Thyroid gland (tissue), 4 donors: ENCODE measurements at regions not wholly inside any gene's neighbourhood (a gene's known extent, or its start where the extent isn't known, plus 50 kb on each side); places are given as distances from the start of the nearest gene placed in this dataset.
"Not testable (repeated sequence)": the region's sequence is repeated elsewhere in the genome, so short reads cannot be mapped to it uniquely, and the experiment has no call there.

Source experiments
- DNase-seq, 2 donors: peaks; one replicate each; pipeline ENCODE4 v3.0.0-alpha.2; 2019
- H3K27ac ChIP-seq, 3 donors: fragments of 200-600 bp; sonication (generic); 1 replicate in 2 of 3; 2 replicates in 1 of 3; pipeline ENCODE4 v1.5.1; 2016 to 2019; ENCODE audit warnings: mild to moderate bottlenecking in 1 of 3, moderate library complexity in 1 of 3
- H3K27me3 ChIP-seq: fragments of 200-600 bp; sonication (generic); one replicate; pipeline ENCODE4 v1.5.1; 2019
- H3K36me3 ChIP-seq, 2 donors: fragments of 200-600 bp; sonication (generic); one replicate each; pipeline ENCODE4 v1.5.1; 2016 to 2019
- H3K4me1 ChIP-seq, 2 donors: fragments of 200-600 bp; sonication (generic); one replicate each; pipeline ENCODE4 v1.5.1; 2017 to 2019
- H3K4me3 ChIP-seq, 3 donors: fragments of 200-600 bp; sonication (generic); replicated peaks in 1 of 3; 1 replicate in 2 of 3; 2 replicates in 1 of 3; pipeline ENCODE4 v1.5.1; 2016; ENCODE audit warnings: mild to moderate bottlenecking in 1 of 3
- H3K9me3 ChIP-seq: fragments of 200-600 bp; sonication (generic); one replicate; pipeline ENCODE4 v1.5.1; 2017
- POLR2A ChIP-seq, 2 donors: fragments of 450-650 bp; IDR thresholded peaks; one replicate each; pipeline ENCODE4 v1.6.1; 2017; ENCODE audit warnings: antibody characterized with exemption in 2 of 2, mild to moderate bottlenecking in 2 of 2, moderate library complexity in 1 of 2
- WGBS, 2 donors: methylation state at CpG; one replicate each; pipeline ENCODE4 v1.1.5; 2017; 5-methylcytosine and 5-hydroxymethylcytosine counted together
- intact Hi-C: fragments of 100-400 bp; cut with DNase I; formaldehyde crosslinking; loops from one replicate; pipeline ENCODE4 v1.15.1; 2023
- TF ChIP-seq, protein P1 (sequence below), 6 experiments: fragments of 200-600 bp in 3 of 6; fragments of 450-650 bp in 3 of 6; sonication (generic) in 3 of 6; IDR thresholded peaks; one replicate each; pipeline ENCODE4 v1.5.1; 2016 to 2019; ENCODE audit warnings: antibody characterized with exemption in 6 of 6, mild to moderate bottlenecking in 2 of 6, inconsistent platforms in 1 of 6, moderate library complexity in 1 of 6

DNA sequence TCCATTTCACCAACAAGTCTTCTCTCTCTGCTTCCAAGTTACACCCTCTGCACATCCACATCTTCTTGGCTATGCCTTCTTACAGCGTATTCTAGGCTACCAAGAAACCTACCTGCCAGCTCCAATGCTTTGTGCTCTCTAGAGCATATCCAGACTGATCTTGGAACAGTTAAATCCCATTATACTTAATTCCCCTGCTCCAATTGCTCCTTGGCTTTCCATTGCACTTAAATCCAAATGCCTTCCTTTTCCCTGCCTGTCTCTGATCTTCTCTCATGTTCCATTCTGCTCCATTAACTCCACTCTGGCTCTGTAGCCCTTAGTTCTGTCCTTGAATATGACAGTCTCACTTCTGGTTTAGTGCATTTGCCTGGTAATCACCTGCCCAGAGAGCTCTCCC, 322.4 kb downstream of the LRRC70 start:
- no peaks in the 10 kb centered on the region for H3K4me1 ChIP-seq
- H3K9me3 ChIP-seq = no peaks in the 10 kb centered on the region
- intact Hi-C loops = no loop called here
- no peaks in the 10 kb centered on the region for H3K36me3 ChIP-seq
- TF ChIP-seq, protein P1, sequence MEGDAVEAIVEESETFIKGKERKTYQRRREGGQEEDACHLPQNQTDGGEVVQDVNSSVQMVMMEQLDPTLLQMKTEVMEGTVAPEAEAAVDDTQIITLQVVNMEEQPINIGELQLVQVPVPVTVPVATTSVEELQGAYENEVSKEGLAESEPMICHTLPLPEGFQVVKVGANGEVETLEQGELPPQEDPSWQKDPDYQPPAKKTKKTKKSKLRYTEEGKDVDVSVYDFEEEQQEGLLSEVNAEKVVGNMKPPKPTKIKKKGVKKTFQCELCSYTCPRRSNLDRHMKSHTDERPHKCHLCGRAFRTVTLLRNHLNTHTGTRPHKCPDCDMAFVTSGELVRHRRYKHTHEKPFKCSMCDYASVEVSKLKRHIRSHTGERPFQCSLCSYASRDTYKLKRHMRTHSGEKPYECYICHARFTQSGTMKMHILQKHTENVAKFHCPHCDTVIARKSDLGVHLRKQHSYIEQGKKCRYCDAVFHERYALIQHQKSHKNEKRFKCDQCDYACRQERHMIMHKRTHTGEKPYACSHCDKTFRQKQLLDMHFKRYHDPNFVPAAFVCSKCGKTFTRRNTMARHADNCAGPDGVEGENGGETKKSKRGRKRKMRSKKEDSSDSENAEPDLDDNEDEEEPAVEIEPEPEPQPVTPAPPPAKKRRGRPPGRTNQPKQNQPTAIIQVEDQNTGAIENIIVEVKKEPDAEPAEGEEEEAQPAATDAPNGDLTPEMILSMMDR (IDR thresholded peaks at IDR 0.05) = no peak
- no peak for TF ChIP-seq POLR2A (IDR thresholded peaks at IDR 0.05)
- H3K27ac ChIP-seq = no peak overlapping the region
- DNase-seq = no peak
- 68 to 71% methylated on average over 1 of the region's 1 CpG for WGBS, 2 donors
- no peaks in the 10 kb centered on the region for H3K27me3 ChIP-seq
- H3K4me3 ChIP-seq = no peak overlapping the region

DNA sequence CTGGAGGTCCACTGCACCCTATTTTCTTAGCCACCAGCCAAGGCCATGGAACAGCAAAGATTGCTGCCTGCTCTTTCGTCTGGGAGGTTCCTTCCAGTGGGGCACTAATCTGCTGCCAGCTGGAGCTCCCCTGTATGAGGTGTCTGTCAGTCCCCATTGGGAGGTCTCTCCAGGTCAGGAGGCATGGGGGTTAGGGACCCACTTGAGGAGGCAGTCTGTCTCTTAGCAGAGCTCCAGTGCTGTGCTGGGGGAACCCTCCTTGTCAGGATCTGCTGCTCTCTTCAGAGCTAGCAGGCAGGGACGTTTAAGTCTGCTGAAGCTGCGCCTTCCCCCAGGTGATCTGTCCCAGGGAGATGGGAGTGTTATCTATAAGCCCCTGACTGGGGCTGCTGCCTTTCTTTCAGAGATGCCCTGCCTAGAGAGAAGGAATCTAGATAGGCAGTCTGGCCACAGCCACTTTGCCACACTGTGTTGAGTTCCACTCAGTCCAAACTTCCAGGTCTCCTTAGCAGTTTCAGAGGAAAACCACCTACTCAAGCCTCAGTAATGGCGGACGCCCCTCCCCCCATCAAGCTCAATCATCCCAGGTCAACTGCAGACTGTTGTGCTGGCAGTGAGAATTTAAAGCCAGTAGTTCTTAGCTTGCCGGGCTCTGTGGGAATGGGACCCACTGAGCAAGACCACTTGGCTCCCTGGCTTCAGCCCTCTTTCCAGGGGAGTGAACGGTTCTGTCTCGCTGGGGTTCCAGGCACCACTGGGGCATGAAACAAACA, 317.7 kb downstream of the LRRC70 start:
- DNase-seq = no peak
- H3K9me3 ChIP-seq = no peaks in the 10 kb centered on the region
- H3K27me3 ChIP-seq = no peaks in the 10 kb centered on the region
- no peak overlapping the region for H3K4me3 ChIP-seq
- H3K27ac ChIP-seq = no peak overlapping the region
- no peak for TF ChIP-seq POLR2A (IDR thresholded peaks at IDR 0.05)
- TF ChIP-seq, protein P1 (IDR thresholded peaks at IDR 0.05) = no peak
- WGBS, 2 donors = 84 to 97% methylated on average over 3 to 8 of the region's 8 CpGs
- intact Hi-C loops = no loop called here
- H3K4me1 ChIP-seq = no peaks in the 10 kb centered on the region
- H3K36me3 ChIP-seq = no peaks in the 10 kb centered on the region

DNA sequence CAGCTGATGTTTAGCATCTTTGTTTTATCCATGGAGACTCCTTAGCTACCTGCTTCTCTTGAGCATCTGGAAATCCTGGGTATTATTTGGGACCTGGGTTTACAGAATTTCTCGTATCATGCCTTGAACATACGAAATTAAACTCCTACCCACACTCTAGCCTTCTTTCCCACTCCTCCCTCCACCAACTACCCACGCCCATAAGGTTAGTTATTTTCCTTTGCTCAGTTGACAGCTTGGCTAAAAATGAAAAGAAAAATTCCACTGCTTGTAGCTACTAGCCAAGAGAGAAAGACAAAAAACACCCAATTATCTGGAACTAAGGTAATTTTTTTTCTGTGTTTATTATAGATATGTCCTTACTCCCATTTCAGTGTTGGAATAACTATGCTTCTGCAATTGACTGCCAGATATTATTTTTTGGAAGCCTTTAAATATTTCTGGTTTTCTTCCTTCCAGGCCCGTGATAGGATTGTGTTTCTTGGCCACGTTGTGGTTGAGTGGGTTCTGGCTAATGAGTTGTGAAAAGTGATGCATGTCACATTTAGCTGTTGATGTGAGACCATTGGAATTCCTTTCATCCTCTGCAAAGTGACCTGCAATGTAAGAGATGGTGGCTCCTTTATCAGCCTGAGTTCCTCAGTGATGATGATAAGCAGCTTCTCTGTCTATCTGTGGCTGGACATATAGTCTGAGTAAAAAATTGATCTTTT, 308.1 kb downstream of the LRRC70 start:
- TF ChIP-seq, protein P1 (IDR thresholded peaks at IDR 0.05) = no peak
- TF ChIP-seq POLR2A (IDR thresholded peaks at IDR 0.05) = no peak
- intact Hi-C loops = no loop called here
- no peaks in the 10 kb centered on the region for H3K36me3 ChIP-seq
- DNase-seq = peak in 1 of 2 donors; percentile 23
- no peak overlapping the region for H3K4me3 ChIP-seq
- WGBS, 2 donors = 37 to 48% methylated on average over 5 of the region's 5 CpGs
- peak overlapping the region in 2 of 3 donors; percentile 30 to 57 for H3K27ac ChIP-seq
- H3K27me3 ChIP-seq = no peaks in the 10 kb centered on the region
- H3K9me3 ChIP-seq = no peaks in the 10 kb centered on the region
- H3K4me1 ChIP-seq = peaks cover 0 to 6% of the 10 kb centered on the region in 2 donors

DNA sequence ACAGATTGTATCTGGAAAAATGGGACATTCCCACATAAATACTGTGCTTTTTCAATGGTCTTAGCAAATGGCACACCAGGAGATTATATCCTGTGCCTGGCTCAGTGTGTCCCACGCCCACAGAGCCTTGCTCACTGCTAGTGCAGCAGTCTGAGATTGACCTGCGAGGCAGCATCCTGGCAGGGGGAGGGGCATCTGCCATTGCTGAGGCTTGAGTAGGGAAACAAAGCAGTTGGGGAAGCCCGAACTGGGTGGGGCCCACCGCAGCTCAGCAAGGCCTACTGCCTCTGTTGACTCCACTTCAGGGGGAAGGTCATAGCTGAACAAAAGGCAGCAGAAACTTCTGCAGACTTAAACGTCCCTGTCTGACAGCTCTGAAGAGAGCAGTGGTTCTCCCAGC, 258.7 kb downstream of the LRRC70 start:
- H3K36me3 ChIP-seq, DNase-seq, H3K27ac ChIP-seq, H3K4me1 ChIP-seq, intact Hi-C loops, H3K27me3 ChIP-seq, H3K4me3 ChIP-seq, H3K9me3 ChIP-seq: not testable (repeated sequence)
- WGBS, 2 donors = 81 to 85% methylated on average over 5 of the region's 5 CpGs

DNA sequence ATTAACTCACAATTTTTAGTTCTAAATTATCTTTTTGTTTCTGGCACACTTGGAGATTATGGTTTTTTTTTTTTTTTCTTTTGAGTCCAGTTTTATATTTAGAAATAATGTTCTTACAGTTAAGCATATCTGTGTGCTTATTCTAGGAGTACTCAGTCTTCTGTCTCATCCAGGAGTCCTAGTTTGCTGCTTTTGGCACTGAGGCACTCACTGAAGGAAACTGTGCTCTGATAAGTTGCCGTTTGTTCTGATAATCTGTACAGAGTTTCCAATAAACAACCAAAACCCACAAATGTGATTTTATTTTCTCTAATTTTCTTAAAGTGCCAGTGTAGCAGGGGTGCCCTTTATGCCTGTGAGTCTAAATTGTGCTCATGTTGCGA, 251.0 kb downstream of the LRRC70 start:
- no peak overlapping the region for H3K27ac ChIP-seq
- H3K9me3 ChIP-seq = no peaks in the 10 kb centered on the region
- TF ChIP-seq POLR2A (IDR thresholded peaks at IDR 0.05) = no peak
- TF ChIP-seq, protein P1 (IDR thresholded peaks at IDR 0.05) = no peak
- H3K4me3 ChIP-seq = no peak overlapping the region
- intact Hi-C loops = no loop called here
- H3K4me1 ChIP-seq = no peaks in the 10 kb centered on the region
- DNase-seq = no peak
- no peaks in the 10 kb centered on the region for H3K36me3 ChIP-seq
- WGBS, 2 donors = 71 to 74% methylated on average over 2 of the region's 2 CpGs
- no peaks in the 10 kb centered on the region for H3K27me3 ChIP-seq
